Karpas-422 (cell line): ENCODE measurements at regions not wholly inside any gene's neighbourhood (a gene's known extent, or its start where the extent isn't known, plus 50 kb on each side); places are given as distances from the start of the nearest gene placed in this dataset.

Source experiments
- DNase-seq: peaks from one replicate; pipeline ENCODE4 v3.0.0-alpha.2; 2015
- H2AFZ ChIP-seq: fragments of 200-600 bp; sonication (generic); 2 replicates; pipeline ENCODE4 v1.6.1; 2014; ENCODE audit warnings: antibody characterized with exemption, low read length, mixed read lengths
- H3K27ac ChIP-seq: fragments of 200-600 bp; sonication (generic); 2 replicates; pipeline ENCODE4 v1.5.1; 2014; ENCODE audit warnings: mild to moderate bottlenecking, low read length, moderate library complexity
- H3K27me3 ChIP-seq: fragments of 200-600 bp; sonication (generic); 2 replicates; pipeline ENCODE4 v1.6.1; 2014; ENCODE audit warnings: low read length, mixed read lengths
- H3K36me3 ChIP-seq: fragments of 200-600 bp; sonication (generic); 2 replicates; pipeline ENCODE4 v1.6.1; 2014; ENCODE audit warnings: low read length, mixed read lengths; ENCODE audit not compliant: insufficient read depth
- H3K4me1 ChIP-seq: fragments of 200-600 bp; sonication (generic); 2 replicates; pipeline ENCODE4 v1.6.1; 2014; ENCODE audit warnings: mild to moderate bottlenecking, low read length, mixed read lengths
- H3K4me2 ChIP-seq: fragments of 200-600 bp; sonication (generic); 2 replicates; pipeline ENCODE4 v1.6.1; 2014; ENCODE audit warnings: low read length, low read depth, mild to moderate bottlenecking; ENCODE audit not compliant: poor library complexity, severe bottlenecking
- H3K4me3 ChIP-seq: fragments of 200-600 bp; sonication (generic); 2 replicates; pipeline ENCODE4 v1.5.1; 2014; ENCODE audit warnings: mild to moderate bottlenecking, antibody characterized with exemption, low read length, mixed read lengths
- H3K79me2 ChIP-seq: fragments of 200-600 bp; sonication (generic); 2 replicates; pipeline ENCODE4 v1.6.1; 2014; ENCODE audit warnings: mild to moderate bottlenecking, low read length, mixed read lengths
- H3K9ac ChIP-seq: fragments of 200-600 bp; sonication (generic); 2 replicates; pipeline ENCODE4 v1.6.0; 2014; ENCODE audit warnings: low read length
- H3K9me2 ChIP-seq: fragments of 200-600 bp; sonication (generic), shearing (Covaris generic); replicated peaks from 2 replicates; pipeline ENCODE4 v1.6.0; 2014; ENCODE audit warnings: mild to moderate bottlenecking, low read length, moderate library complexity; ENCODE audit not compliant: insufficient read depth
- H3K9me3 ChIP-seq: fragments of 300-700, 200-600 bp; sonication (generic); 2 replicates; pipeline ENCODE4 v1.6.1; 2014; ENCODE audit warnings: low read length, mixed read lengths
- H4K20me1 ChIP-seq: fragments of 200-600 bp; sonication (generic); 2 replicates; pipeline ENCODE4 v1.6.1; 2014; ENCODE audit warnings: mild to moderate bottlenecking, antibody characterized with exemption, low read length, low read depth; ENCODE audit not compliant: insufficient read depth

DNA sequence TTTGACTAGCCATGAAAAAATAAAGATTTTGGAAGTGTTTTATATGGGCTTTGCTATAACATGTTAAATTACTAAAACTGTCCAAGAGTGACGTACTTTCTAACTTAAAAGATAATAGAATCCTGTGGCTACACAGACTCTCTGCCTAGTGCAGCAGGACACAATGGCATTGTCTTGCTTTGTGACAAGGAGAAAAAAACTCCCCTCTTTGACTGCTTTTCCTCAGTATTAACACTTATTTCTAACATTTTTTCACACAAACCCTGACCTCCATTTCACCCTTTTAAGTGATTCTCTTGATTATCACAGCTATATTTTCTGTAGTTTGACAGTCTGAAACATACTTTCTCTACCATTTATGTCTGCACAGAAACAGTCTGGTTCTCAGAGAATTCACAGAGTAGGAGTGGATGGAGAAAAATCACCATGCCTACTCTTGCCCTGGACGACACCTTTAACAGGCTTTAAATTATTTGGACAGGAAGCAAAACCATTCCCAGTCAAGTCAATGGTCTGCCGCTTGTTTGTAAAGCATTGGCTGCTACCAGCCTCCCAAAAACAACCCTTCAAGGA, 336.3 kb upstream of the SMIM30 start:
- H2AFZ ChIP-seq = no peak overlapping the region

GRCh38 chr7:113452245-113452644, 333.9 kb upstream of the SMIM30 start:
- no peak overlapping the region for H2AFZ ChIP-seq
- no peaks in the 10 kb centered on the region for H3K79me2 ChIP-seq
- H3K4me3 ChIP-seq = no peak overlapping the region
- no peaks in the 10 kb centered on the region for H3K9me2 ChIP-seq
- no peak overlapping the region for H3K4me2 ChIP-seq
- DNase-seq = no peak
- H3K4me1 ChIP-seq = no peaks in the 10 kb centered on the region
- no peaks in the 10 kb centered on the region for H3K9me3 ChIP-seq
- H3K9ac ChIP-seq = no peak overlapping the region
- H4K20me1 ChIP-seq = no peaks in the 10 kb centered on the region
- no peak overlapping the region for H3K27ac ChIP-seq
- H3K36me3 ChIP-seq = no peaks in the 10 kb centered on the region
- H3K27me3 ChIP-seq = no peaks in the 10 kb centered on the region

More for the DNA sequence above, 336.3 kb upstream of the SMIM30 start:
- no peak for DNase-seq
- Histone ChIP-seq H3K9ac (no peak overlapping the region), H3K9me2 (no peaks in the 10 kb centered on the region), H3K27me3 (no peaks in the 10 kb centered on the region), H3K4me1 (no peaks in the 10 kb centered on the region), H3K79me2 (no peaks in the 10 kb centered on the region), H3K4me2 (no peak overlapping the region), H3K27ac (no peak overlapping the region), H3K4me3 (no peak overlapping the region), H4K20me1 (no peaks in the 10 kb centered on the region), H3K9me3 (no peaks in the 10 kb centered on the region), H3K36me3 (no peaks in the 10 kb centered on the region)

DNA sequence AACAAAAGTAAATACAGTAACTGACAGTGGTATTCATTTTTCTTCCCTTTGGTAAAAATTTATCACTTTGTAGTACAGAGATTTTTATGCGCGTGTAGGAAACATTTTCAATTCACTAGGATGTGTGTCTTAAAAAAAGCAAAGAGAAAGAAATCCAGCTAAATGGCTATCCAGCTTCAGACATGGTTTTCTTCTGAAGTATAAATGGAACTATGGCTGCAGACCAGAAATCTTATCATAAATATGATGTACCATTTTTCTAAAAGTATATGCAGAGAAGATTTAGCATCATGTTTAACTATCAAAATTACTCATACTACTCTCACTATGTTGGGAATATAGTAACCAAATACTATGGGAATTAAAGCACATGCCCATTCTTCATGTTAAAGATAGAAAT, 328.4 kb upstream of the SMIM30 start:
- DNase-seq = no peak
- Histone ChIP-seq H3K4me3 (no peak overlapping the region), H3K27me3 (no peaks in the 10 kb centered on the region), H3K27ac (no peak overlapping the region), H3K9ac (no peak overlapping the region), H3K4me2 (no peak overlapping the region), H3K4me1 (no peaks in the 10 kb centered on the region), H4K20me1 (no peaks in the 10 kb centered on the region), H3K9me3 (no peaks in the 10 kb centered on the region), H2AFZ (no peak overlapping the region), H3K36me3 (no peaks in the 10 kb centered on the region), H3K79me2 (no peaks in the 10 kb centered on the region), H3K9me2 (no peaks in the 10 kb centered on the region)

DNA sequence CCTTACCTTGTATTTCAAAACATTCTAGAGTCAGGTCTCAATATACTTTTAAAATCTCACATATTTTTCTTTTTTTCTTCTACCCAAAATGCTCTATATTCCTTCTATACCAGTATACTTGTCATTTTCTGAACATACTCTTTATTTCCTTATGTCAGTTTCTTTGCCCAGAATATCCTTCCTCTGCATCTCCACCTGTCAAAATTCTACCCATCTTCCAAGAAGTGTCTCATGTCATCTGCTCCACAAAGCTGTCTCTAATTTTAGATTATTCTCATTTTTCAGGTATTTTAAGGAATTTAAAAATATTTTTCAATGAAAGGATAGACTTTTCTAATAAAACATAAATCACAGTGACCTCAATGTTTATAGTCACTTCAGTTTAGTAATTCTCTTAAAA, 328.0 kb upstream of the SMIM30 start:
- H3K9ac ChIP-seq = no peak overlapping the region
- no peak overlapping the region for H3K4me2 ChIP-seq
- no peaks in the 10 kb centered on the region for H3K27me3 ChIP-seq
- no peaks in the 10 kb centered on the region for H3K4me1 ChIP-seq
- H3K36me3 ChIP-seq = no peaks in the 10 kb centered on the region
- no peak for DNase-seq
- H3K4me3 ChIP-seq = no peak overlapping the region
- H3K9me2 ChIP-seq = no peaks in the 10 kb centered on the region
- H4K20me1 ChIP-seq = no peaks in the 10 kb centered on the region
- no peak overlapping the region for H2AFZ ChIP-seq
- no peaks in the 10 kb centered on the region for H3K79me2 ChIP-seq
- H3K9me3 ChIP-seq = no peaks in the 10 kb centered on the region
- H3K27ac ChIP-seq = no peak overlapping the region

DNA sequence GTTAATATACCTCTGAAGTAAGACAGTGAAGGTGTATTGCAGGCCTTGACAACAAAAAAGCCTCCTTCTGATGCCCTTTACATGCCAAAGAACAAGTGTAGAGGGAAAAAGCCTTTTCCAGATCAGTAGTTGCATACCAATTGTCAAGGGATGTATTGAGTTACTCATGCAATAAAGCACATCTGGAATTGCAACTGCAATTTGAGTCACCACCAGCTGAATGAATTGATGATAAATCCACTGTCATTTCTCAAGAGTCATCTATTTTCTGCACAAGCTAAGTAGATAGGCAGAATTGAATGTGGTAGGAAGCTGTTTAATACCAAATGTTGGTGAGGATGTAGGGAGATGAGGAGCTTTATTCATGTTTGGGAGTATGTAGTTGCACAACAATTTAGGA, 325.9 kb upstream of the SMIM30 start:
- H3K9ac ChIP-seq = no peak overlapping the region

DNA sequence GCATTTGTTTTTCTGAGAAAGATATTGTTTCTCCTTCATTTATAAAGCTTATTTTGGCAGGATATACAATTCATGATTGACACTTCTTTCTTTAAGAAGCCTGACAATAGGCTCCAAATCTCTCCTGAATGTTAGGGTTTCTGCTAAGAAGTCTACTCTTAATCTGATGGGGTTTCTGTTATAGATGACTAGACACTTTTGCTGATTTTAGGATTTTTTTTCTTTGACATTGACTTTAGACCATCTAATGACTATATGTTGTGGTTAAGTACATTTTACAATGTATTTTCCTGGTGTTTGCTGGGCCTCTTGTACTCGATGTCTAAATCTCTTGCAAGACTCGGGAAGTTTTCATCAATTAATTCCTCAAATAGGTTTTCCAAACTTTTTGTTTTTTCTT, 321.8 kb upstream of the SMIM30 start:
- no peak overlapping the region for H3K4me3 ChIP-seq
- no peaks in the 10 kb centered on the region for H3K4me1 ChIP-seq
- H3K9ac ChIP-seq = no peak overlapping the region
- H3K36me3 ChIP-seq = no peaks in the 10 kb centered on the region
- no peaks in the 10 kb centered on the region for H3K79me2 ChIP-seq
- no peaks in the 10 kb centered on the region for H3K9me3 ChIP-seq
- no peak overlapping the region for H3K4me2 ChIP-seq
- H3K27ac ChIP-seq = no peak overlapping the region
- no peaks in the 10 kb centered on the region for H4K20me1 ChIP-seq
- H3K9me2 ChIP-seq = no peaks in the 10 kb centered on the region
- no peaks in the 10 kb centered on the region for H3K27me3 ChIP-seq
- DNase-seq = no peak
- no peak overlapping the region for H2AFZ ChIP-seq

More for the DNA sequence above, 325.9 kb upstream of the SMIM30 start:
- H3K4me1 ChIP-seq = no peaks in the 10 kb centered on the region
- no peaks in the 10 kb centered on the region for H3K27me3 ChIP-seq
- H3K4me3 ChIP-seq = no peak overlapping the region
- H4K20me1 ChIP-seq = no peaks in the 10 kb centered on the region
- no peaks in the 10 kb centered on the region for H3K9me2 ChIP-seq
- H3K27ac ChIP-seq = no peak overlapping the region
- no peak for DNase-seq
- no peaks in the 10 kb centered on the region for H3K9me3 ChIP-seq
- no peaks in the 10 kb centered on the region for H3K79me2 ChIP-seq
- H3K4me2 ChIP-seq = no peak overlapping the region
- H3K36me3 ChIP-seq = no peaks in the 10 kb centered on the region
- H2AFZ ChIP-seq = no peak overlapping the region

DNA sequence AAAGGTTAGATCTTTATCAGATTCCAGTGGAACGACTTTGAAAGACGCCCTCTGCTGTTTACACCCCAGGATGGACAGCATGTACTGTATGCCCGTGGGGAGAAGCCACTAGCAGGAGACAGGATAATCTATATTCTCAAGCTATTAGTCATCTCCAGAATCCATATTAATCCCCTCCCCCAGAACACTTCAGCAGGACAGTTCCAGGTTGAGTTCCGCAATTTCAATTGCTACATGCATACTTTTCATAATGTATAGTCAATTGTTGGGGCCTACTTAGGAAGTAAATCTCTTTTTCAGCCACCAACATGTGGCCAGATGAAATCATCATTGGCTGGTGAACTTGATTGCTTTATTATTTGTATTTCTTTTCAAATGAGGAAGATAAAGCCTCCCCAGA, 313.1 kb upstream of the SMIM30 start:
- Histone ChIP-seq H3K9me3 (no peaks in the 10 kb centered on the region), H4K20me1 (no peaks in the 10 kb centered on the region), H3K79me2 (no peaks in the 10 kb centered on the region)

GRCh38 chr7:113424185-113424817, 305.9 kb upstream of the SMIM30 start:
- Histone ChIP-seq H3K79me2 (no peaks in the 10 kb centered on the region), H3K4me3 (no peak overlapping the region), H3K4me1 (no peaks in the 10 kb centered on the region), H2AFZ (no peak overlapping the region), H3K9me3 (no peaks in the 10 kb centered on the region), H3K27me3 (no peaks in the 10 kb centered on the region), H3K27ac (no peak overlapping the region), H3K9me2 (no peaks in the 10 kb centered on the region), H3K9ac (no peak overlapping the region), H3K36me3 (no peaks in the 10 kb centered on the region), H4K20me1 (no peaks in the 10 kb centered on the region), H3K4me2 (no peak overlapping the region)
- DNase-seq = no peak

More for the DNA sequence above, 313.1 kb upstream of the SMIM30 start:
- DNase-seq = no peak
- Histone ChIP-seq H3K27ac (no peak overlapping the region), H3K9me2 (no peaks in the 10 kb centered on the region), H3K9ac (no peak overlapping the region), H3K4me2 (no peak overlapping the region), H2AFZ (no peak overlapping the region), H3K4me3 (no peak overlapping the region), H3K4me1 (no peaks in the 10 kb centered on the region), H3K36me3 (no peaks in the 10 kb centered on the region), H3K27me3 (no peaks in the 10 kb centered on the region)
